ENCODE measurements at regions not wholly inside any gene's neighbourhood (a gene's known extent, or its start where the extent isn't known, plus 50 kb on each side); places are given as distances from the start of the nearest gene placed in this dataset.

DNA sequence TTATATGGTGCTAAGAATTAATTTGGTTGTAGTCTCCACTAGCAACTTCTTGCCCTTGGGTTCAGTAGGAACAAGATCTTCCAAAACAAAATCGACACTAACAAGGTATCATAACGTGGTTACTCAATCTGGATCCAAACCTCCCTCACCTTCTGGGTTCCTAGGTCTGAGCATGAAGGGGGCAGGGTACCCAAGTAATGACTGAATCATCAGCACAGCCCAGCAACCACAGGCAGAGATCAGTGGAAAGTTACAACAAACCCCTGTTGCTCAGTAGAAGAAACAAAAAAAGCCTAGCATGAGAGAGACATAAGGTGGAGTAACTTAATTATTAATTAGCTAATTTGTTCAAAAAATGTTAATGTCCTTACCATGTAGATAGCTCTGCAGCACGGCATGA, 221.4 kb downstream of the BLID start:
- DNase-seq: no peak
- H3K9me3 Mint-ChIP-seq: peaks cover 0 to 3% (median 0%) of the 10 kb centered on the region in 6 donors
- H3K27me3 Mint-ChIP-seq (ENCODE audit: low read depth in 3 of 3): peaks cover 1 to 3% (median 2%) of the 10 kb centered on the region in 3 donors
- no peak overlapping the region for H3K4me3 Mint-ChIP-seq
- no peaks in the 10 kb centered on the region for H3K4me1 Mint-ChIP-seq
- H3K27ac Mint-ChIP-seq: no peak overlapping the region
- H3K36me3 Mint-ChIP-seq: no peaks in the 10 kb centered on the region

DNA sequence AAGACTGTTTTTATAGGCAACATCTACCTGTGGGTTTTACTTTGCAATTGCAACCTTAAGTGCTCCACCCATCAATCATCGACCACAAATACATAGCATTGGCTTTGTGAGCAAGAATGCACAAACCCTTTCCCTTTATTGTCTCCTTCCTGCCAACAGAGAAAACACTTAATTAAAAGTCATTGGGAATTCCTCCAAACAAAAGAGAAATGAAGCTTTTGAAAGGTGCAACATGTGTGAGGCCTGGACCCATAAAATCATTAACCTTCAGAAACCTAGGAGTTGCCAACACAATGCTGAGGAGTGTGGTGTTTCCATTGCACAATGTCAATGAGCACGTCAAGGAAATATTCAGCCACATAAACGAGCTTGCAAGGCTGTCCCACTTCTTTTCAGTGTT, 223.2 kb downstream of the BLID start:
- DNase-seq: no peak
- H3K9me3 Mint-ChIP-seq: peaks cover 0 to 3% (median 0%) of the 10 kb centered on the region in 6 donors
- no peaks in the 10 kb centered on the region for H3K4me1 Mint-ChIP-seq
- no peak overlapping the region for H3K4me3 Mint-ChIP-seq
- no peak overlapping the region for H3K27ac Mint-ChIP-seq
- H3K36me3 Mint-ChIP-seq: no peaks in the 10 kb centered on the region
- peaks cover 1 to 3% (median 2%) of the 10 kb centered on the region in 3 donors for H3K27me3 Mint-ChIP-seq (ENCODE audit: low read depth in 3 of 3)

DNA sequence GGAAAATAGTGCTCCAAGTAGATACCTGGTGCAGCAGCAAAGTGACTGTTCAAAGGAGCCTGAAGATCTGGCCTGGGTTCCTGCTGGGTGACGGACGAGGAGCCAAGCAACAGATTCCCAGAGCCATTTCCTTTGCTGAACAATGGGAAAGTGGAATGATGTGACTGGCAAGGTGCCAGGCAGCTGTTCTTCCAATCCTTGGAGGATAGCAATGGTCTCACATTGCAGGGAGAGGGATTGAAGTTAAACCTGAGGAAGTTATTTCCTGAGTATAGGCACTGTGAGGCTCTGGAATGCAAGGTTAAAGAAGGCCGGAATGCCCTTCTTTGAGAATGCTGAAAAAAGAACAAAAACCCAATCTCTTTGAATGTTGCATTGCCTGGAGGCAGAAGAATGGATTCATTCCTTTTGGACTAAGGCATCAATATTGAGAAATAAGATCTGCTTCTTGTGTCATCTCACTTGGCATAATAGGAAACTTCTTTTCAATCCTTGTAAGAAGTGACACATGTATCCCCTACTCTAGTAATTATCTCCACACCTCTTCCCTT, 223.8 kb downstream of the BLID start:
- no peaks in the 10 kb centered on the region for H3K36me3 Mint-ChIP-seq
- H3K4me1 Mint-ChIP-seq: no peaks in the 10 kb centered on the region
- H3K4me3 Mint-ChIP-seq: no peak overlapping the region
- no peak for DNase-seq
- no peak overlapping the region for H3K27ac Mint-ChIP-seq
- peaks cover 1 to 5% (median 3%) of the 10 kb centered on the region in 3 donors for H3K27me3 Mint-ChIP-seq (ENCODE audit: low read depth in 3 of 3)
- H3K9me3 Mint-ChIP-seq: peaks cover 0 to 3% (median 0%) of the 10 kb centered on the region in 6 donors

DNA sequence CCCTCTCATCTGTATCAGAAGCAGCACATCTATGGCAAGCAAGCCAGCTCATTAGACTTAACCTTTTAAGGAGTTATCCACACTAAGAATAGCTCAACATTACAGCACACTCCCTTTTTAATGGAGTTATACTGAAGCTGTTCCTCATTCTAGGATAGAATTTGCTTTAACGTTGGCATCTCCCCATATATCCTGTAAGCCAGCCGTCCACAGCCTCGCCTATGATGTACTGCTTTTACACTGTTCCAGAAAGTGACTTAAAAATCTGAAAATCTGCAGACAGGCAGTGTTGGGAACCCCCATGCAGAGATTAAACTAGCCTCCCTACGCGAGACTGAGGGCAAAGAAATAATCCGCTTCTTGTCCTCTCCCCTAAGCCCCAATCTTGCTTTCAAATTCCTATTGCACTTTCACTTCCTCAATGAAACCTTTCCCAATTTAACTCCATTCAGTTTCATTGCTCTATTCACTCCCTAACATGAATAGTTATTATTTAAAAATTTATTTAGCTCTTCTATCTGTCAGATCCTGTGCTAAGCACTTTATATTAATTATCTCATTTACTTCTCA, 225.0 kb downstream of the BLID start:
- Mint-ChIP-seq H3K9me3 (peaks cover 0 to 3% (median 0%) of the 10 kb centered on the region in 6 donors), H3K4me3 (no peak overlapping the region), H3K4me1 (no peaks in the 10 kb centered on the region), H3K36me3 (no peaks in the 10 kb centered on the region), H3K27me3 (ENCODE audit: low read depth in 3 of 3) (peaks cover 0 to 4% (median 2%) of the 10 kb centered on the region in 3 donors), H3K27ac (no peak overlapping the region)
- no peak for DNase-seq

DNA sequence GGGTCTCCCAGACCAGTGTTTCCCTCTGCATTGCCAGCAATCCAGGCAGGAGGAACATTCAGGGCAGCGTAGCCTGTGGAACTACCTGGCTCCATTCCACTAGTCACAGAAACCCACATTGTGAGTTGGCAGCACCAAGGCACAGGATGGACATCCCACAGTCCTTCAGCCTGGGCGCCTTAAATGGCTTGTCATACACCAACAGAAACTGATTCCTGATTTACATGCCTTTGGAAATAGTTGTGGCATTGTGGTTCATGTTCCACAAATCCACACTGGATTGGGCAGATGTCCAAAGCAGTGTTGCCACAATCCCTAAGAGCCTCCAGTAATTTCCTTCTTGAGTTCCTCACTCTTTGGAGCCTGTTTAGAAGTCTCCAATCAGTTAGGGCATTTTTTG, 225.6 kb downstream of the BLID start:
- peaks cover 0 to 3% (median 0%) of the 10 kb centered on the region in 6 donors for H3K9me3 Mint-ChIP-seq
- no peaks in the 10 kb centered on the region for H3K4me1 Mint-ChIP-seq
- no peak overlapping the region for H3K27ac Mint-ChIP-seq
- H3K27me3 Mint-ChIP-seq (ENCODE audit: low read depth in 3 of 3): peaks cover 0 to 4% (median 2%) of the 10 kb centered on the region in 3 donors
- no peaks in the 10 kb centered on the region for H3K36me3 Mint-ChIP-seq
- DNase-seq: no peak
- no peak overlapping the region for H3K4me3 Mint-ChIP-seq

DNA sequence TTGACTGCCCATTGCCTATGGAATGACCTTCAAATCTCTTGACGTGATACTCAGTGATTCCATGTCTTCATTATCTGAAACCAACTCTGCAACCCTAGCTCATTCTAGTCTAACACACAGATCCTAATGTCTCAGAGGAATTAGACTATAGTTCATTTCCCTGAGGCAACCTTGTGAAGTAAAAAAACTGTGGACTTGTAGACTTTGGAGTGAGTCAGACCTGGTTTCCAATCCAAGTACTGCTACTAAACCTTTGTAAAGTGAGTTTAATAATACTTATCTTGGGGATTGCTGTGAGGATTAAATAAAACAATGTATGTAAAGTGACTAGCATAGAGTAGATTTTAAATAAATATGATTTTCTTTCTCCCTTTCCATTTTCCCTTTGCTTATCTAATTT, 226.1 kb downstream of the BLID start:
- Mint-ChIP-seq H3K27me3 (ENCODE audit: low read depth in 3 of 3) (peaks cover 0 to 4% (median 2%) of the 10 kb centered on the region in 3 donors), H3K4me1 (no peaks in the 10 kb centered on the region), H3K27ac (no peak overlapping the region), H3K9me3 (peaks cover 0 to 5% (median 0%) of the 10 kb centered on the region in 6 donors), H3K4me3 (no peak overlapping the region), H3K36me3 (peaks cover 0 to 1% (median 0%) of the 10 kb centered on the region in 3 donors)
- DNase-seq: no peak

DNA sequence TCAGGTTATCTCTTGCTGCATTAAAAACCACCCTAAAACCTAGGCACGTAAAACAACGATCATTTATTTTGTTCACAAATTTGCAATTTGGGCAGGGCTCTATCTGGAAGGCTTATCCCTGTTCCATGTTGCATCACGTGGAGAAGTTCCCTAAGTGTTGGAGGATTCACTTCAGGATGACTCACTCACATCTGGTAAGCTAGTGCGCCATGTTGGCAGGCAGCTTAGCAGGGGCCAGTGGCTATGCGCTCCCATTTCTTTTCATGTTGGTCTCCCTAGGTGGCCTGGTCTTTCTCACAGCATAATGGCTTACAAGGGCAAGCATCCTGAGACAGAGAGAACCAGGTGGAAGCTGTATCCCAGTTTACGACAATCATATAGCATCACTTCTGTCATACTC, 226.8 kb downstream of the BLID start:
- H3K27me3 Mint-ChIP-seq (ENCODE audit: low read depth in 3 of 3): peaks cover 0 to 4% (median 2%) of the 10 kb centered on the region in 3 donors
- no peak overlapping the region for H3K27ac Mint-ChIP-seq
- H3K9me3 Mint-ChIP-seq: peaks cover 0 to 5% (median 0%) of the 10 kb centered on the region in 6 donors
- peaks cover 0 to 3% (median 0%) of the 10 kb centered on the region in 3 donors for H3K36me3 Mint-ChIP-seq
- H3K4me3 Mint-ChIP-seq: no peak overlapping the region
- DNase-seq: no peak
- no peaks in the 10 kb centered on the region for H3K4me1 Mint-ChIP-seq

DNA sequence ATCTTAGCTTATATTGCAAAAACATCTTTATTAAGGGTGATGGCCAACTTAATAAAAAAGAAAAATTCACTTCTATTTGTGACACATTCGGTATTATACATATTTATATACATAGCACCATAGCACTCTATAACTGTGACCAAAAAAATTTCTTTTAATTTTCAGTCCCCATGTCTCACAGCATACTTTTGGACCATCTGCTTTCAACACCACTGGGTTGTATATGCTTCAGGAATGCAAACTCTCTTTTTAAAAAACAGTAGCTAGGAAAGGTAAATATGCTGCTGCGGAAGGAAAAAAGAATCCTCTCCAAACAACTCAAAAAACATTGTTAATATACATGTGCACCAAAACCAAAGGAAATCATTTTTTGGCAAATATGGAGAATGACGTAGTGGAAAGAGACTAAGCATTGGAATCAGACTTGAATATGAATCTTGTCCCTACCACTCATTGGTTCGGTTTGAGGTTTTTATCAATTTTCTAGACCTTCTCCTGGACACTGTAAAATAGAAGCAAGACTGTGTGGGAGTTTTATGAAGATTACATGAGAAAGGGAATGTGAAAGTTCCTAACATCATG, 227.9 kb downstream of the BLID start:
- H3K36me3 Mint-ChIP-seq: peaks cover 0 to 3% (median 0%) of the 10 kb centered on the region in 3 donors
- H3K4me1 Mint-ChIP-seq: no peaks in the 10 kb centered on the region
- peaks cover 0 to 4% (median 2%) of the 10 kb centered on the region in 3 donors for H3K27me3 Mint-ChIP-seq (ENCODE audit: low read depth in 3 of 3)
- no peak overlapping the region for H3K27ac Mint-ChIP-seq
- no peak for DNase-seq
- no peak overlapping the region for H3K4me3 Mint-ChIP-seq
- peaks cover 0 to 5% (median 0%) of the 10 kb centered on the region in 6 donors for H3K9me3 Mint-ChIP-seq

DNA sequence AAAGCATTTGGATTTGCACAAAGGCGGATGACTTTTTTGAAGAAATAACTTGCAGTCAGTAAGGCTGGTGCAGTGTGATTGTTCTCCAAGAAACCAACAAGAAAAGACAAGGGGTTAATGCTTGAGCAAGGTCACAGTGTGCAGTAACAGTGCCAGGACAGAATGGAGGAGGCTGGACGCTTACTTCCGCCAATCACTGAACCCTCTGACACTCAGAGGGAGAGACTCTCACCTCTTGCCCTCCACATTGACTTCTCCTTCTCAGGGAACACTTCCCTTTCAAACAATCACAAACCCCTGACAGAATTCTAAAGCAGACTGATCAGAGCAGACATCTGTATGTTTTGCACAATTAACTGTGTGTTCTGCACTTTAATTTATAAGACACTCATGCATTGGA, 228.4 kb downstream of the BLID start:
- H3K4me3 Mint-ChIP-seq: no peak overlapping the region
- peaks cover 0 to 3% (median 0%) of the 10 kb centered on the region in 3 donors for H3K36me3 Mint-ChIP-seq
- DNase-seq: no peak
- no peaks in the 10 kb centered on the region for H3K4me1 Mint-ChIP-seq
- peaks cover 0 to 5% (median 0%) of the 10 kb centered on the region in 6 donors for H3K9me3 Mint-ChIP-seq
- no peak overlapping the region for H3K27ac Mint-ChIP-seq
- H3K27me3 Mint-ChIP-seq (ENCODE audit: low read depth in 3 of 3): peaks cover 0 to 4% (median 2%) of the 10 kb centered on the region in 3 donors

DNA sequence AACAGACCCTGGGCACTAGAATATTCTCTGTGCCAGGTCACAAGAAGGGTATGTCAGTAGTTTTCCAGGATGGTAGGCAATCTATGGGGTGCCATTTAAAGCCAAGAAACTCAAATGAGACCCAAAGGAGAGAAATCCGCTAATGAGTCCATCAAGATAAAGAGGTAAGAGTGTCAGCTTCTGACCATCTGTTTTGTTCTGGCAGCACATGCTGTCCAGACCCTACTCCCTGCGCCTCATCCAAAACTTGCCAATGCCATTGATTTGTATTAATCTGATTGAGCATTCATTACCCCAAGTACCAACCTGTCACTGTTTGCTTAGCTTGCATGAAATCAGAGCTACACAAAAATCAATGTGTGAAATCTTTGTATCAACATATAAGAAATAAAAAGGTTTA, 229.0 kb downstream of the BLID start:
- Mint-ChIP-seq H3K4me1 (no peaks in the 10 kb centered on the region), H3K27ac (no peak overlapping the region), H3K27me3 (ENCODE audit: low read depth in 3 of 3) (peaks cover 0 to 4% (median 2%) of the 10 kb centered on the region in 3 donors), H3K9me3 (peaks cover 0 to 3% (median 0%) of the 10 kb centered on the region in 6 donors), H3K36me3 (peaks cover 0 to 3% (median under 1%) of the 10 kb centered on the region in 3 donors), H3K4me3 (no peak overlapping the region)
- DNase-seq: no peak

DNA sequence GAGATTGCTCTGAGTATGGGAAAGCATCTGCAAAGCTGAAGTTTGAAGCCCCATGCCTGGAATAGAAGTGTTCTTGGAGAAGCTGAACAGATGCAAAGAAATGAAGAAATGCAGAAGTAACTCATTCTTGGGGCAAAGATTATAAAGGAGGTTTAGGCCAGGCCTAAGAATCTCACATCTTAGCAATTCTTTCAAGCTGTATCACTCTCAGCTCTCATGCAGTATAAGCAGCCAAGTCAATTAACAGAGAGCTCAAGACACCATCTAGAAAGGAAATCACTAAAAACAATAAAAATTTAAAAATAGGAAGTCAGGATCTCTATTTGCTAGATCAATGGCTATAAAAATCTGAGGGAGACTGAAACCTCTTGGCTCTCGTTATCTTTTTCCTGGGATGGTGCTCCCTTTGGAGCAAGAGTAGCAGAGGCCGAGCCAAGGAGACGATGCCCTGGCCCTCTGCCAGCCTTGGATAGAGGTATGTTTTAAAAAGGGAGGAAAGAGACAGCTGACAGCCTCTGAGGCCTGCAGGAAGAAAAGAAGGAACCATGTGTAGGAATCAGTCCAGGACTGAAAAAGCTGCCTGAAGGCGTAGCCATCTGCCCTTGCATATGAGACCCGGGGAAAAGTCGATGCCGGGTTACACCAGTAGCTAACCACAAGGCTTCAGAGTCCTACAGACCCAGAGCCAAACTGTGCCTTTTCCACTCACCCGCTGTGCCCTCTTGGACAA, 229.8 kb downstream of the BLID start:
- Mint-ChIP-seq H3K27me3 (ENCODE audit: low read depth in 3 of 3) (peaks cover 0 to 4% (median 2%) of the 10 kb centered on the region in 3 donors), H3K36me3 (peaks cover 4 to 9% (median 4%) of the 10 kb centered on the region in 3 donors), H3K9me3 (peaks cover 0 to 3% (median 0%) of the 10 kb centered on the region in 6 donors), H3K4me1 (no peaks in the 10 kb centered on the region), H3K4me3 (no peak overlapping the region), H3K27ac (no peak overlapping the region)
- DNase-seq: no peak

DNA sequence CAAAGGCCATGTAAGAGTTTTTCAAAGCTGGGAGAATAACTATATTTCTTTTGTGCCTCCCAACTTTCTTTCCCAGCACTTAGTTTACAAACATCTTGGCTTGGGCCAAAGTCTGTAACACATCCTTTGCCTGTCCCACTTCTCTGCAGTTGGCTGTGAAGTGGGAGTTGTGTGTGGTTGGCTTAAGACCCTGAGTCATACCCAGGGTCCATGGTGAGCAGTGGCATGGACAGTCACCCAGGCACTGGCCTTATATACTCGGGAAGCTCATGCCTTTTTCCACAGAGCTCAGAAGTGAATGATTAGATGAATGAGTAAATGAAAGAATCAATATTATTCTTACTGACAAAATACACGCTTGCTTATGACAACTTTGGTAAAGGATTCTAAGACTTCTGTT, 231.4 kb downstream of the BLID start:
- Mint-ChIP-seq H3K27me3 (ENCODE audit: low read depth in 3 of 3) (peaks cover 0 to 5% (median 4%) of the 10 kb centered on the region in 3 donors), H3K9me3 (peaks cover 0 to 2% (median 0%) of the 10 kb centered on the region in 6 donors), H3K36me3 (peaks cover 4 to 12% (median 7%) of the 10 kb centered on the region in 3 donors), H3K4me3 (no peak overlapping the region), H3K27ac (no peak overlapping the region), H3K4me1 (no peaks in the 10 kb centered on the region)
- DNase-seq: no peak

DNA sequence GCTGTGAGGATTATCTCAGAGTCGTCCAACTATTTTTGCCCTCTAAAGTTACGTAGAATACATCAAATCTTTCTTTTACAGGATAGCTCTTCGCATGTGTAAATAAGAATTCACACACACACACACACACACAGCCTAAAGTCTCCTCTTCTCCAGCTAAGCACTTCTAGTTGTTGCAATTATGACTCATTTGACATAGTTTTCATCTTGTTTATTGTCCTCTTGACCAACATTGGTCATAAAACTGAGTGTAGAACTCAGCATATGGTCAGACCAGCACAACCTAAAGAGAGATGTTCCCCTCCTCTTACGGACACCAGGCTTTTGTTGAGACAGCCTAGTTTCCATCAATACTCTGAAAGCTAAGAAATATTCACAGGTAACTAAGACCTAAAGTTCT, 234.2 kb downstream of the BLID start:
- Mint-ChIP-seq H3K4me1 (no peaks in the 10 kb centered on the region), H3K36me3 (peaks cover 4 to 17% (median 7%) of the 10 kb centered on the region in 3 donors), H3K27ac (no peak overlapping the region), H3K27me3 (ENCODE audit: low read depth in 3 of 3) (peaks cover 0 to 3% (median 2%) of the 10 kb centered on the region in 3 donors), H3K4me3 (no peak overlapping the region), H3K9me3 (peaks cover 0 to 2% (median 0%) of the 10 kb centered on the region in 6 donors)
- no peak for DNase-seq

DNA sequence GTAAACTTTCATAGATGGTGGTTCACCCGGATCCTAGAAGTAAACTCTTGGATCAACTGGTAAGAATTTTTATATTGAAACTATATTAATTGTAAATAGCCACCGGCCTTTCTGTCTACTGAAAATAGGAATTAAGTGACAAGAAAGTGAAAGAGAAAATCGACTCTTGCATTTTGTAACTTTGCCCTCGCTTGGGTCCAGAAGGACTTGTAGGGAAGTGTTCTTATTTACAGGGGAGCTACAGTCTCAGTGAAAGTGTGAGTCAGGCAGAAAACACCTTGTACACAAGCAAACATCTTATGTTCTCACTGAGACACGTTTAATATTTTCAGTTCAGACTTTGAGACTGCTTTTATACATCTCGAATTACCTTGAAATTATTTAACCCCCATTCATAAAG, 238.9 kb downstream of the BLID start:
- H3K27me3 Mint-ChIP-seq (ENCODE audit: low read depth in 3 of 3): peaks cover 0 to 4% (median 0%) of the 10 kb centered on the region in 3 donors
- no peak overlapping the region for H3K27ac Mint-ChIP-seq
- H3K4me1 Mint-ChIP-seq: no peaks in the 10 kb centered on the region
- H3K36me3 Mint-ChIP-seq: peaks cover 4 to 14% (median 7%) of the 10 kb centered on the region in 3 donors
- H3K4me3 Mint-ChIP-seq: no peak overlapping the region
- no peaks in the 10 kb centered on the region for H3K9me3 Mint-ChIP-seq
- DNase-seq: no peak

All from immature natural killer cell (primary cell).